Nephron (organoid): ENCODE measurements at regions not wholly inside any gene's neighbourhood (a gene's known extent, or its start where the extent isn't known, plus 50 kb on each side); places are given as distances from the start of the nearest gene placed in this dataset.

Experiments
- H3K27ac Mint-ChIP-seq, 3 experiments: 2 replicates each; pipeline ENCODE4 v1.8.0; 2020; ENCODE audit warnings: mixed read lengths in 3 of 3, mild to moderate bottlenecking in 2 of 3, moderate library complexity in 1 of 3
- H3K27me3 Mint-ChIP-seq: 2 replicates; pipeline ENCODE4 v1.8.0; 2021; ENCODE audit warnings: low read depth, mild to moderate bottlenecking, moderate library complexity, mixed read lengths
- H3K36me3 Mint-ChIP-seq: 2 replicates; pipeline ENCODE4 v1.8.0; 2020; ENCODE audit warnings: low read depth, mixed read lengths
- H3K4me1 Mint-ChIP-seq: 2 replicates; pipeline ENCODE4 v1.8.0; 2020; ENCODE audit warnings: mixed read lengths
- H3K4me3 Mint-ChIP-seq, 3 experiments: 2 replicates each; pipeline ENCODE4 v1.8.0; 2020; ENCODE audit warnings: mild to moderate bottlenecking in 3 of 3, mixed read lengths in 3 of 3, moderate library complexity in 2 of 3
- H3K9me3 Mint-ChIP-seq: 2 replicates; pipeline ENCODE4 v1.8.0; 2020; ENCODE audit warnings: mixed read lengths
- TF ChIP-seq, protein P1 (sequence below), 3 experiments: fragments of 200-600 bp; sonication (generic); IDR thresholded peaks; one replicate each; pipeline ENCODE4 v1.5.0; 2021; ENCODE audit warnings: antibody characterized with exemption in 3 of 3; ENCODE audit not compliant: unreplicated experiment in 3 of 3

GRCh38 chr12:24462946-24463345 is 486.0 kb downstream of the BCAT1 start:
- H3K4me1 Mint-ChIP-seq, result no peaks in the 10 kb centered on the region
- no peaks in the 10 kb centered on the region for H3K36me3 Mint-ChIP-seq
- H3K4me3 Mint-ChIP-seq, result no peak overlapping the region
- TF ChIP-seq, protein P1, sequence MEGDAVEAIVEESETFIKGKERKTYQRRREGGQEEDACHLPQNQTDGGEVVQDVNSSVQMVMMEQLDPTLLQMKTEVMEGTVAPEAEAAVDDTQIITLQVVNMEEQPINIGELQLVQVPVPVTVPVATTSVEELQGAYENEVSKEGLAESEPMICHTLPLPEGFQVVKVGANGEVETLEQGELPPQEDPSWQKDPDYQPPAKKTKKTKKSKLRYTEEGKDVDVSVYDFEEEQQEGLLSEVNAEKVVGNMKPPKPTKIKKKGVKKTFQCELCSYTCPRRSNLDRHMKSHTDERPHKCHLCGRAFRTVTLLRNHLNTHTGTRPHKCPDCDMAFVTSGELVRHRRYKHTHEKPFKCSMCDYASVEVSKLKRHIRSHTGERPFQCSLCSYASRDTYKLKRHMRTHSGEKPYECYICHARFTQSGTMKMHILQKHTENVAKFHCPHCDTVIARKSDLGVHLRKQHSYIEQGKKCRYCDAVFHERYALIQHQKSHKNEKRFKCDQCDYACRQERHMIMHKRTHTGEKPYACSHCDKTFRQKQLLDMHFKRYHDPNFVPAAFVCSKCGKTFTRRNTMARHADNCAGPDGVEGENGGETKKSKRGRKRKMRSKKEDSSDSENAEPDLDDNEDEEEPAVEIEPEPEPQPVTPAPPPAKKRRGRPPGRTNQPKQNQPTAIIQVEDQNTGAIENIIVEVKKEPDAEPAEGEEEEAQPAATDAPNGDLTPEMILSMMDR (IDR thresholded peaks at IDR 0.05; ENCODE audit: unreplicated experiment in 3 of 3), result no peak
- H3K27me3 Mint-ChIP-seq, result no peaks in the 10 kb centered on the region
- no peak overlapping the region for H3K27ac Mint-ChIP-seq
- no peaks in the 10 kb centered on the region for H3K9me3 Mint-ChIP-seq

- H3K27me3 Mint-ChIP-seq, result no peaks in the 10 kb centered on the region
- H3K4me3 Mint-ChIP-seq, result no peak overlapping the region
- peaks cover 9% of the 10 kb centered on the region for H3K4me1 Mint-ChIP-seq
- H3K9me3 Mint-ChIP-seq, result no peaks in the 10 kb centered on the region
- TF ChIP-seq, protein P1 (IDR thresholded peaks at IDR 0.05; ENCODE audit: unreplicated experiment in 3 of 3), result no peak
- no peaks in the 10 kb centered on the region for H3K36me3 Mint-ChIP-seq
- no peak overlapping the region for H3K27ac Mint-ChIP-seq
Measured at GRCh38 chr12:24460506-24460905, 488.4 kb downstream of the BCAT1 start.

GRCh38 chr12:24460099-24460498 is 488.8 kb downstream of the BCAT1 start:
- TF ChIP-seq, protein P1 (IDR thresholded peaks at IDR 0.05; ENCODE audit: unreplicated experiment in 3 of 3), result no peak
- Mint-ChIP-seq H3K9me3 (no peaks in the 10 kb centered on the region), H3K4me3 (no peak overlapping the region), H3K4me1 (peaks cover 9% of the 10 kb centered on the region), H3K36me3 (no peaks in the 10 kb centered on the region), H3K27me3 (no peaks in the 10 kb centered on the region), H3K27ac (no peak overlapping the region)

GRCh38 chr12:24455811-24456210 is 493.1 kb downstream of the BCAT1 start:
- no peaks in the 10 kb centered on the region for H3K9me3 Mint-ChIP-seq
- H3K27me3 Mint-ChIP-seq, result no peaks in the 10 kb centered on the region
- peaks cover 3% of the 10 kb centered on the region for H3K36me3 Mint-ChIP-seq
- H3K4me1 Mint-ChIP-seq, result peaks cover 9% of the 10 kb centered on the region
- H3K27ac Mint-ChIP-seq, result no peak overlapping the region
- TF ChIP-seq, protein P1 (IDR thresholded peaks at IDR 0.05; ENCODE audit: unreplicated experiment in 3 of 3), result no peak
- H3K4me3 Mint-ChIP-seq, result no peak overlapping the region

- H3K27me3 Mint-ChIP-seq, result peaks cover 3% of the 10 kb centered on the region
- H3K27ac Mint-ChIP-seq, result no peak overlapping the region
- no peaks in the 10 kb centered on the region for H3K9me3 Mint-ChIP-seq
- TF ChIP-seq, protein P1 (IDR thresholded peaks at IDR 0.05; ENCODE audit: unreplicated experiment in 3 of 3), result no peak
- peaks cover 3% of the 10 kb centered on the region for H3K36me3 Mint-ChIP-seq
- H3K4me3 Mint-ChIP-seq, result no peak overlapping the region
- no peaks in the 10 kb centered on the region for H3K4me1 Mint-ChIP-seq
Measured at GRCh38 chr12:24447678-24448077, 498.2 kb upstream of the SOX5 start.

GRCh38 chr12:24446287-24446686 is 496.8 kb upstream of the SOX5 start:
- TF ChIP-seq, protein P1 (IDR thresholded peaks at IDR 0.05; ENCODE audit: unreplicated experiment in 3 of 3), result no peak
- no peak overlapping the region for H3K27ac Mint-ChIP-seq
- H3K36me3 Mint-ChIP-seq, result peaks cover 3% of the 10 kb centered on the region

More at GRCh38 chr12:24446287-24446686, 496.8 kb upstream of the SOX5 start:
- H3K4me3 Mint-ChIP-seq, result no peak overlapping the region
- no peaks in the 10 kb centered on the region for H3K9me3 Mint-ChIP-seq
- peaks cover 2% of the 10 kb centered on the region for H3K4me1 Mint-ChIP-seq
- peaks cover 3% of the 10 kb centered on the region for H3K27me3 Mint-ChIP-seq
